H1 (cell line): ENCODE measurements at regions not wholly inside any gene's neighbourhood (a gene's known extent, or its start where the extent isn't known, plus 50 kb on each side); places are given as distances from the start of the nearest gene placed in this dataset.

Experiments
- EZH2 ChIP-seq: fragments of 200-600 bp; sonication (generic); IDR thresholded peaks from 2 replicates; pipeline ENCODE4 v1.7.1; 2012; ENCODE audit warnings: low read depth, mild to moderate bottlenecking, moderate library complexity, low read length, inconsistent platforms; ENCODE audit not compliant: severe bottlenecking
- SIN3A ChIP-seq, 2 experiments: IDR thresholded peaks in 1 of 2; conservative IDR thresholded peaks in 1 of 2; 2 replicates each; pipeline ENCODE4 v1.6.1; 2011 to 2012; ENCODE audit warnings: low read length in 2 of 2, improper control_type of control experiment in 1 of 2, low read depth in 1 of 2, mild to moderate bottlenecking in 1 of 2

DNA sequence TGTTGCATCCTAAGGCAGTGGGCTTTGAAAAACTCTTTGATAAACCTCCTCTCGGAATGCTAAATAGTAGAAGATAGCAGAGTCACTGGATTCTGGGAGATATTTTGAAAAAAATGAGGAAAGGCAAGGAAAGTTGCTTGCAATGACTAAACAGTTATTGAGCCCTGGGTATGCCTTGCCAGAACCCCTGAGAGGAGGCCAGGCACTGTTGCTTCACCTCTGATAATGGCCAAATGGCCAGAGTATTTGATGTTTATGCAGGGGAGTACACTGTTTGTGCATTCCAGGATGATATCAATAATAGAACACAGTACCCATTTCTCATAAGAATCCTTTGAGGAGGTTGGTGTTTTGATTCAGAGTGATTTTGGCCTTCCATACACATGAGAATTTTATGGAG is 935.1 kb upstream of the WWC1 start (continued):
- TF ChIP-seq SIN3A (conservative IDR thresholded peaks at IDR 0.05 in 1 of 2, IDR thresholded peaks at IDR 0.05 in 1 of 2; ENCODE audit: low read depth in 1 of 2, low read length in 2 of 2) (no peak), EZH2 (no peak)
